Natural killer cell (primary cell): ENCODE measurements at regions not wholly inside any gene's neighbourhood (a gene's known extent, or its start where the extent isn't known, plus 50 kb on each side); places are given as distances from the start of the nearest gene placed in this dataset.

Experiments used
- ATAC-seq, 3 donors: fragments of 150-1000 bp in 2 of 3; fragments of 200-7000 bp in 1 of 3; cut with Tn5 transposase; 1 replicate in 1 of 3; 2 replicates in 2 of 3; pipeline ENCODE4 v1.10.0; 2021; ENCODE audit warnings: mild to moderate bottlenecking in 2 of 3, moderate library complexity in 2 of 3
- DNase-seq, 2 donors: peaks; one replicate each; pipeline versions ENCODE4 v3.0.0 to v3.0.0-alpha.2; 2013 to 2021; ENCODE audit warnings: mixed read lengths in 1 of 2
- H3K27ac ChIP-seq: one replicate; pipeline ENCODE4 v1.5.1; 2013; ENCODE audit warnings: mild to moderate bottlenecking, low read length
- H3K27me3 ChIP-seq: one replicate; pipeline ENCODE4 v1.6.1; 2013; ENCODE audit warnings: low read length; ENCODE audit not compliant: control insufficient read depth, insufficient read depth
- H3K36me3 ChIP-seq: one replicate; pipeline ENCODE4 v1.6.1; 2013; ENCODE audit warnings: low read length; ENCODE audit not compliant: control insufficient read depth, insufficient read depth
- H3K4me1 ChIP-seq: one replicate; pipeline ENCODE4 v1.6.1; 2013; ENCODE audit warnings: low read length; ENCODE audit not compliant: control insufficient read depth, insufficient read depth
- H3K4me3 ChIP-seq: one replicate; pipeline ENCODE4 v1.5.1; 2013; ENCODE audit warnings: low read length
- H3K9me3 ChIP-seq: one replicate; pipeline ENCODE4 v1.6.1; 2013; ENCODE audit warnings: low read length; ENCODE audit not compliant: control insufficient read depth, insufficient read depth
- H3K27ac Mint-ChIP-seq, 2 donors: one replicate each; pipeline ENCODE4 v1.8.0; 2022; ENCODE audit warnings: mild to moderate bottlenecking in 2 of 2, mixed read lengths in 2 of 2, moderate library complexity in 1 of 2
- H3K27me3 Mint-ChIP-seq, 2 donors: one replicate each; pipeline ENCODE4 v1.8.0; 2022; ENCODE audit warnings: low read depth in 2 of 2, mixed read lengths in 2 of 2
- H3K36me3 Mint-ChIP-seq: one replicate; pipeline ENCODE4 v1.8.0; 2022; ENCODE audit warnings: mixed read lengths
- H3K4me1 Mint-ChIP-seq, 2 donors: one replicate each; pipeline ENCODE4 v1.8.0; 2022; ENCODE audit warnings: mixed read lengths in 2 of 2
- H3K4me3 Mint-ChIP-seq: one replicate; pipeline ENCODE4 v1.8.0; 2022; ENCODE audit warnings: mild to moderate bottlenecking, moderate library complexity, mixed read lengths
- H3K9me3 Mint-ChIP-seq, 2 donors: one replicate each; pipeline ENCODE4 v1.8.0; 2022; ENCODE audit warnings: mixed read lengths in 2 of 2
- WGBS: methylation state at CpG from one replicate; pipeline ENCODE4 v1.1.7; 2013; ENCODE audit warnings: missing lambda C conversion rate; ENCODE audit not compliant: insufficient coverage; 5-methylcytosine and 5-hydroxymethylcytosine counted together
- intact Hi-C: fragments of 100-400 bp; cut with micrococcal nuclease; formaldehyde crosslinking; loops from one replicate; pipeline ENCODE4 v1.14.2; 2022
- TF ChIP-seq, protein P1 (sequence below): fragments of 200-600 bp; IDR thresholded peaks from one replicate; pipeline ENCODE4 v1.8.0; 2022; ENCODE audit warnings: antibody characterized with exemption

- peaks cover 5 to 10% of the 10 kb centered on the region in 2 donors for H3K9me3 Mint-ChIP-seq
- peaks cover 3% of the 10 kb centered on the region for H3K9me3 ChIP-seq
- H3K4me3 ChIP-seq, result no peak overlapping the region
- TF ChIP-seq, protein P1, sequence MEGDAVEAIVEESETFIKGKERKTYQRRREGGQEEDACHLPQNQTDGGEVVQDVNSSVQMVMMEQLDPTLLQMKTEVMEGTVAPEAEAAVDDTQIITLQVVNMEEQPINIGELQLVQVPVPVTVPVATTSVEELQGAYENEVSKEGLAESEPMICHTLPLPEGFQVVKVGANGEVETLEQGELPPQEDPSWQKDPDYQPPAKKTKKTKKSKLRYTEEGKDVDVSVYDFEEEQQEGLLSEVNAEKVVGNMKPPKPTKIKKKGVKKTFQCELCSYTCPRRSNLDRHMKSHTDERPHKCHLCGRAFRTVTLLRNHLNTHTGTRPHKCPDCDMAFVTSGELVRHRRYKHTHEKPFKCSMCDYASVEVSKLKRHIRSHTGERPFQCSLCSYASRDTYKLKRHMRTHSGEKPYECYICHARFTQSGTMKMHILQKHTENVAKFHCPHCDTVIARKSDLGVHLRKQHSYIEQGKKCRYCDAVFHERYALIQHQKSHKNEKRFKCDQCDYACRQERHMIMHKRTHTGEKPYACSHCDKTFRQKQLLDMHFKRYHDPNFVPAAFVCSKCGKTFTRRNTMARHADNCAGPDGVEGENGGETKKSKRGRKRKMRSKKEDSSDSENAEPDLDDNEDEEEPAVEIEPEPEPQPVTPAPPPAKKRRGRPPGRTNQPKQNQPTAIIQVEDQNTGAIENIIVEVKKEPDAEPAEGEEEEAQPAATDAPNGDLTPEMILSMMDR, result no peak
- H3K4me1 Mint-ChIP-seq, result no peaks in the 10 kb centered on the region
- DNase-seq (no peak), ATAC-seq (no peak)
- no peaks in the 10 kb centered on the region for H3K4me1 ChIP-seq
- no peaks in the 10 kb centered on the region for H3K36me3 ChIP-seq
- H3K27ac ChIP-seq, result no peak overlapping the region
- H3K27me3 ChIP-seq, result no peaks in the 10 kb centered on the region
- H3K27ac Mint-ChIP-seq, result no peak overlapping the region
- no peaks in the 10 kb centered on the region for H3K27me3 Mint-ChIP-seq
- WGBS, result 87% methylated on average over 4 of the region's 5 CpGs
- no peak overlapping the region for H3K4me3 Mint-ChIP-seq
- intact Hi-C loops, result no loop called here
- no peaks in the 10 kb centered on the region for H3K36me3 Mint-ChIP-seq
Observed at GRCh38 chr7:13312307-13312706, 624.9 kb downstream of the ARL4A start.

- no peaks in the 10 kb centered on the region for H3K9me3 ChIP-seq
- Mint-ChIP-seq H3K4me1 (no peaks in the 10 kb centered on the region), H3K9me3 (peaks cover 0 to 10% of the 10 kb centered on the region in 2 donors), H3K36me3 (no peaks in the 10 kb centered on the region), H3K27me3 (no peaks in the 10 kb centered on the region), H3K4me3 (no peak overlapping the region), H3K27ac (no peak overlapping the region)
- no peaks in the 10 kb centered on the region for H3K27me3 ChIP-seq
- TF ChIP-seq, protein P1, result no peak
- H3K4me1 ChIP-seq, result no peaks in the 10 kb centered on the region
- no peak for DNase-seq
- no peak overlapping the region for H3K27ac ChIP-seq
- intact Hi-C loops, result no loop called here
- no peaks in the 10 kb centered on the region for H3K36me3 ChIP-seq
- ATAC-seq, result no peak
- no peak overlapping the region for H3K4me3 ChIP-seq
Observed at GRCh38 chr7:13320333-13320732, 632.9 kb downstream of the ARL4A start.

DNA sequence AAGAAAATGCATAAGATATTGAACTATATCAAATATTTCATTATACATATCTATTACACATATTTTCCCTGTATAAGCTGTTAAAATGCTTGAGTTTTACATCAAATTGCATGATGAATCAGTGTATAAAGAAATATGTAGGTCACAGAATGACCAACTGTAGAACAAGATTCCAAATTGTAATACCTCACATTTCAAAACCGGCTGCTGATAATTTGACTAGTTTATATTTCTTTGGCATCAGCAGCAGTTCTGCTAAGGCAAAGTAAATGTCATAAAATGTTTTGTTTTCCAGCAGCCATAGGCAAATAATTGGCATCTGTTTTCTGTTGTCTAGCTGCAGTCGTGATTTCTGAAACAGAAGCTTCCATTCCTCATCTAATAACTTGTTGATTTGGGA is 633.9 kb downstream of the ARL4A start:
- no peaks in the 10 kb centered on the region for H3K27me3 Mint-ChIP-seq
- ATAC-seq, result no peak
- 71% methylated on average over 1 of the region's 2 CpGs for WGBS

GRCh38 chr7:13322126-13322525 is 634.7 kb downstream of the ARL4A start:
- Histone ChIP-seq H3K4me1 (no peaks in the 10 kb centered on the region), H3K27me3 (no peaks in the 10 kb centered on the region), H3K36me3 (no peaks in the 10 kb centered on the region), H3K4me3 (no peak overlapping the region), H3K9me3 (no peaks in the 10 kb centered on the region), H3K27ac (no peak overlapping the region)
- ATAC-seq (no peak), DNase-seq (no peak)
- no peak overlapping the region for H3K4me3 Mint-ChIP-seq
- TF ChIP-seq, protein P1, result no peak
- no peaks in the 10 kb centered on the region for H3K36me3 Mint-ChIP-seq
- no peak overlapping the region for H3K27ac Mint-ChIP-seq
- peaks cover 0 to 10% of the 10 kb centered on the region in 2 donors for H3K9me3 Mint-ChIP-seq
- no peaks in the 10 kb centered on the region for H3K4me1 Mint-ChIP-seq
- intact Hi-C loops, result no loop called here
- 94% methylated on average over 4 of the region's 5 CpGs for WGBS
- no peaks in the 10 kb centered on the region for H3K27me3 Mint-ChIP-seq

More for the DNA sequence above, 633.9 kb downstream of the ARL4A start:
- no peaks in the 10 kb centered on the region for H3K9me3 ChIP-seq
- no peak overlapping the region for H3K4me3 Mint-ChIP-seq
- H3K36me3 ChIP-seq, result no peaks in the 10 kb centered on the region
- no peaks in the 10 kb centered on the region for H3K27me3 ChIP-seq
- no peak overlapping the region for H3K4me3 ChIP-seq
- H3K4me1 ChIP-seq, result no peaks in the 10 kb centered on the region
- DNase-seq, result no peak
- H3K9me3 Mint-ChIP-seq, result peaks cover 0 to 10% of the 10 kb centered on the region in 2 donors
- H3K4me1 Mint-ChIP-seq, result no peaks in the 10 kb centered on the region
- H3K27ac ChIP-seq, result no peak overlapping the region
- H3K36me3 Mint-ChIP-seq, result no peaks in the 10 kb centered on the region
- no peak overlapping the region for H3K27ac Mint-ChIP-seq
- TF ChIP-seq, protein P1, result no peak
- intact Hi-C loops, result no loop called here
